ENCODE measurements at regions not wholly inside any gene's neighbourhood (a gene's known extent, or its start where the extent isn't known, plus 50 kb on each side); places are given as distances from the start of the nearest gene placed in this dataset.

GRCh38 chr15:69652293-69652692 lies 199.7 kb downstream of the RPLP1 start:
- Mint-ChIP-seq H3K9me3 (no peaks in the 10 kb centered on the region), H3K4me1 (peaks cover 30% of the 10 kb centered on the region), H3K36me3 (no peaks in the 10 kb centered on the region), H3K27ac (no peak overlapping the region), H3K27me3 (ENCODE audit: low read depth) (no peaks in the 10 kb centered on the region), H3K4me3 (no peak overlapping the region)
- ATAC-seq = no peak
- CTCF ChIA-PET = no interaction called here
- POLR2A ChIA-PET = no interaction called here
- DNase-seq (ENCODE audit: low spot score) = no peak
- TF ChIP-seq, protein P1, sequence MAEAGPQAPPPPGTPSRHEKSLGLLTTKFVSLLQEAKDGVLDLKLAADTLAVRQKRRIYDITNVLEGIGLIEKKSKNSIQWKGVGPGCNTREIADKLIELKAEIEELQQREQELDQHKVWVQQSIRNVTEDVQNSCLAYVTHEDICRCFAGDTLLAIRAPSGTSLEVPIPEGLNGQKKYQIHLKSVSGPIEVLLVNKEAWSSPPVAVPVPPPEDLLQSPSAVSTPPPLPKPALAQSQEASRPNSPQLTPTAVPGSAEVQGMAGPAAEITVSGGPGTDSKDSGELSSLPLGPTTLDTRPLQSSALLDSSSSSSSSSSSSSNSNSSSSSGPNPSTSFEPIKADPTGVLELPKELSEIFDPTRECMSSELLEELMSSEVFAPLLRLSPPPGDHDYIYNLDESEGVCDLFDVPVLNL (CRISPR knock-in tag; IDR thresholded peaks at IDR 0.05; ENCODE audit: borderline replicate concordance, low read depth) = no peak
- no peak for TF ChIP-seq GRHL2 (CRISPR knock-in tag; IDR thresholded peaks at IDR 0.05; ENCODE audit: insufficient replicate concordance, severe bottlenecking)
- TF ChIP-seq, protein P2, sequence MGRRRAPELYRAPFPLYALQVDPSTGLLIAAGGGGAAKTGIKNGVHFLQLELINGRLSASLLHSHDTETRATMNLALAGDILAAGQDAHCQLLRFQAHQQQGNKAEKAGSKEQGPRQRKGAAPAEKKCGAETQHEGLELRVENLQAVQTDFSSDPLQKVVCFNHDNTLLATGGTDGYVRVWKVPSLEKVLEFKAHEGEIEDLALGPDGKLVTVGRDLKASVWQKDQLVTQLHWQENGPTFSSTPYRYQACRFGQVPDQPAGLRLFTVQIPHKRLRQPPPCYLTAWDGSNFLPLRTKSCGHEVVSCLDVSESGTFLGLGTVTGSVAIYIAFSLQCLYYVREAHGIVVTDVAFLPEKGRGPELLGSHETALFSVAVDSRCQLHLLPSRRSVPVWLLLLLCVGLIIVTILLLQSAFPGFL (CRISPR knock-in tag; IDR thresholded peaks at IDR 0.05; ENCODE audit: borderline replicate concordance) = no peak
- TF ChIP-seq, protein P3, sequence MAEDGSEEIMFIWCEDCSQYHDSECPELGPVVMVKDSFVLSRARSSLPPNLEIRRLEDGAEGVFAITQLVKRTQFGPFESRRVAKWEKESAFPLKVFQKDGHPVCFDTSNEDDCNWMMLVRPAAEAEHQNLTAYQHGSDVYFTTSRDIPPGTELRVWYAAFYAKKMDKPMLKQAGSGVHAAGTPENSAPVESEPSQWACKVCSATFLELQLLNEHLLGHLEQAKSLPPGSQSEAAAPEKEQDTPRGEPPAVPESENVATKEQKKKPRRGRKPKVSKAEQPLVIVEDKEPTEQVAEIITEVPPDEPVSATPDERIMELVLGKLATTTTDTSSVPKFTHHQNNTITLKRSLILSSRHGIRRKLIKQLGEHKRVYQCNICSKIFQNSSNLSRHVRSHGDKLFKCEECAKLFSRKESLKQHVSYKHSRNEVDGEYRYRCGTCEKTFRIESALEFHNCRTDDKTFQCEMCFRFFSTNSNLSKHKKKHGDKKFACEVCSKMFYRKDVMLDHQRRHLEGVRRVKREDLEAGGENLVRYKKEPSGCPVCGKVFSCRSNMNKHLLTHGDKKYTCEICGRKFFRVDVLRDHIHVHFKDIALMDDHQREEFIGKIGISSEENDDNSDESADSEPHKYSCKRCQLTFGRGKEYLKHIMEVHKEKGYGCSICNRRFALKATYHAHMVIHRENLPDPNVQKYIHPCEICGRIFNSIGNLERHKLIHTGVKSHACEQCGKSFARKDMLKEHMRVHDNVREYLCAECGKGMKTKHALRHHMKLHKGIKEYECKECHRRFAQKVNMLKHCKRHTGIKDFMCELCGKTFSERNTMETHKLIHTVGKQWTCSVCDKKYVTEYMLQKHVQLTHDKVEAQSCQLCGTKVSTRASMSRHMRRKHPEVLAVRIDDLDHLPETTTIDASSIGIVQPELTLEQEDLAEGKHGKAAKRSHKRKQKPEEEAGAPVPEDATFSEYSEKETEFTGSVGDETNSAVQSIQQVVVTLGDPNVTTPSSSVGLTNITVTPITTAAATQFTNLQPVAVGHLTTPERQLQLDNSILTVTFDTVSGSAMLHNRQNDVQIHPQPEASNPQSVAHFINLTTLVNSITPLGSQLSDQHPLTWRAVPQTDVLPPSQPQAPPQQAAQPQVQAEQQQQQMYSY (CRISPR knock-in tag; IDR thresholded peaks at IDR 0.05) = no peak
- no peak for TF ChIP-seq CREM (CRISPR knock-in tag; IDR thresholded peaks at IDR 0.05)
- TF ChIP-seq, protein P4, sequence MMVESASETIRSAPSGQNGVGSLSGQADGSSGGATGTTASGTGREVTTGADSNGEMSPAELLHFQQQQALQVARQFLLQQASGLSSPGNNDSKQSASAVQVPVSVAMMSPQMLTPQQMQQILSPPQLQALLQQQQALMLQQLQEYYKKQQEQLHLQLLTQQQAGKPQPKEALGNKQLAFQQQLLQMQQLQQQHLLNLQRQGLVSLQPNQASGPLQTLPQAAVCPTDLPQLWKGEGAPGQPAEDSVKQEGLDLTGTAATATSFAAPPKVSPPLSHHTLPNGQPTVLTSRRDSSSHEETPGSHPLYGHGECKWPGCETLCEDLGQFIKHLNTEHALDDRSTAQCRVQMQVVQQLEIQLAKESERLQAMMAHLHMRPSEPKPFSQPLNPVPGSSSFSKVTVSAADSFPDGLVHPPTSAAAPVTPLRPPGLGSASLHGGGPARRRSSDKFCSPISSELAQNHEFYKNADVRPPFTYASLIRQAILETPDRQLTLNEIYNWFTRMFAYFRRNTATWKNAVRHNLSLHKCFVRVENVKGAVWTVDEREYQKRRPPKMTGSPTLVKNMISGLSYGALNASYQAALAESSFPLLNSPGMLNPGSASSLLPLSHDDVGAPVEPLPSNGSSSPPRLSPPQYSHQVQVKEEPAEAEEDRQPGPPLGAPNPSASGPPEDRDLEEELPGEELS (CRISPR knock-in tag; IDR thresholded peaks at IDR 0.05) = no peak
- TF ChIP-seq ZNF121 (CRISPR knock-in tag; IDR thresholded peaks at IDR 0.05) = no peak
- TF ChIP-seq, protein P5, sequence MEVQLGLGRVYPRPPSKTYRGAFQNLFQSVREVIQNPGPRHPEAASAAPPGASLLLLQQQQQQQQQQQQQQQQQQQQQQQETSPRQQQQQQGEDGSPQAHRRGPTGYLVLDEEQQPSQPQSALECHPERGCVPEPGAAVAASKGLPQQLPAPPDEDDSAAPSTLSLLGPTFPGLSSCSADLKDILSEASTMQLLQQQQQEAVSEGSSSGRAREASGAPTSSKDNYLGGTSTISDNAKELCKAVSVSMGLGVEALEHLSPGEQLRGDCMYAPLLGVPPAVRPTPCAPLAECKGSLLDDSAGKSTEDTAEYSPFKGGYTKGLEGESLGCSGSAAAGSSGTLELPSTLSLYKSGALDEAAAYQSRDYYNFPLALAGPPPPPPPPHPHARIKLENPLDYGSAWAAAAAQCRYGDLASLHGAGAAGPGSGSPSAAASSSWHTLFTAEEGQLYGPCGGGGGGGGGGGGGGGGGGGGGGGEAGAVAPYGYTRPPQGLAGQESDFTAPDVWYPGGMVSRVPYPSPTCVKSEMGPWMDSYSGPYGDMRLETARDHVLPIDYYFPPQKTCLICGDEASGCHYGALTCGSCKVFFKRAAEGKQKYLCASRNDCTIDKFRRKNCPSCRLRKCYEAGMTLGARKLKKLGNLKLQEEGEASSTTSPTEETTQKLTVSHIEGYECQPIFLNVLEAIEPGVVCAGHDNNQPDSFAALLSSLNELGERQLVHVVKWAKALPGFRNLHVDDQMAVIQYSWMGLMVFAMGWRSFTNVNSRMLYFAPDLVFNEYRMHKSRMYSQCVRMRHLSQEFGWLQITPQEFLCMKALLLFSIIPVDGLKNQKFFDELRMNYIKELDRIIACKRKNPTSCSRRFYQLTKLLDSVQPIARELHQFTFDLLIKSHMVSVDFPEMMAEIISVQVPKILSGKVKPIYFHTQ (CRISPR knock-in tag; IDR thresholded peaks at IDR 0.05) = no peak
- TF ChIP-seq, protein P6, sequence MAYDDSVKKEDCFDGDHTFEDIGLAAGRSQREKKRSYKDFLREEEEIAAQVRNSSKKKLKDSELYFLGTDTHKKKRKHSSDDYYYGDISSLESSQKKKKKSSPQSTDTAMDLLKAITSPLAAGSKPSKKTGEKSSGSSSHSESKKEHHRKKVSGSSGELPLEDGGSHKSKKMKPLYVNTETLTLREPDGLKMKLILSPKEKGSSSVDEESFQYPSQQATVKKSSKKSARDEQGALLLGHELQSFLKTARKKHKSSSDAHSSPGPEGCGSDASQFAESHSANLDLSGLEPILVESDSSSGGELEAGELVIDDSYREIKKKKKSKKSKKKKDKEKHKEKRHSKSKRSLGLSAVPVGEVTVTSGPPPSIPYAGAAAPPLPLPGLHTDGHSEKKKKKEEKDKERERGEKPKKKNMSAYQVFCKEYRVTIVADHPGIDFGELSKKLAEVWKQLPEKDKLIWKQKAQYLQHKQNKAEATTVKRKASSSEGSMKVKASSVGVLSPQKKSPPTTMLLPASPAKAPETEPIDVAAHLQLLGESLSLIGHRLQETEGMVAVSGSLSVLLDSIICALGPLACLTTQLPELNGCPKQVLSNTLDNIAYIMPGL (CRISPR knock-in tag; IDR thresholded peaks at IDR 0.05) = no peak
- TF ChIP-seq ZNF317 (CRISPR knock-in tag; IDR thresholded peaks at IDR 0.05; ENCODE audit: borderline replicate concordance, low read depth) = no peak
- TF ChIP-seq, protein P7, sequence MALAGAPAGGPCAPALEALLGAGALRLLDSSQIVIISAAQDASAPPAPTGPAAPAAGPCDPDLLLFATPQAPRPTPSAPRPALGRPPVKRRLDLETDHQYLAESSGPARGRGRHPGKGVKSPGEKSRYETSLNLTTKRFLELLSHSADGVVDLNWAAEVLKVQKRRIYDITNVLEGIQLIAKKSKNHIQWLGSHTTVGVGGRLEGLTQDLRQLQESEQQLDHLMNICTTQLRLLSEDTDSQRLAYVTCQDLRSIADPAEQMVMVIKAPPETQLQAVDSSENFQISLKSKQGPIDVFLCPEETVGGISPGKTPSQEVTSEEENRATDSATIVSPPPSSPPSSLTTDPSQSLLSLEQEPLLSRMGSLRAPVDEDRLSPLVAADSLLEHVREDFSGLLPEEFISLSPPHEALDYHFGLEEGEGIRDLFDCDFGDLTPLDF (CRISPR knock-in tag; IDR thresholded peaks at IDR 0.05) = no peak
- no peak for TF ChIP-seq ZNF671 (CRISPR knock-in tag; IDR thresholded peaks at IDR 0.05)
- TF ChIP-seq ATF2 (CRISPR knock-in tag; IDR thresholded peaks at IDR 0.05; ENCODE audit: borderline replicate concordance, low read depth) = no peak
- TF ChIP-seq ELF4 (CRISPR knock-in tag; IDR thresholded peaks at IDR 0.05; ENCODE audit: low read depth) = no peak
- no peak for TF ChIP-seq MYBL2 (CRISPR knock-in tag; IDR thresholded peaks at IDR 0.05)
- TF ChIP-seq, protein P8, sequence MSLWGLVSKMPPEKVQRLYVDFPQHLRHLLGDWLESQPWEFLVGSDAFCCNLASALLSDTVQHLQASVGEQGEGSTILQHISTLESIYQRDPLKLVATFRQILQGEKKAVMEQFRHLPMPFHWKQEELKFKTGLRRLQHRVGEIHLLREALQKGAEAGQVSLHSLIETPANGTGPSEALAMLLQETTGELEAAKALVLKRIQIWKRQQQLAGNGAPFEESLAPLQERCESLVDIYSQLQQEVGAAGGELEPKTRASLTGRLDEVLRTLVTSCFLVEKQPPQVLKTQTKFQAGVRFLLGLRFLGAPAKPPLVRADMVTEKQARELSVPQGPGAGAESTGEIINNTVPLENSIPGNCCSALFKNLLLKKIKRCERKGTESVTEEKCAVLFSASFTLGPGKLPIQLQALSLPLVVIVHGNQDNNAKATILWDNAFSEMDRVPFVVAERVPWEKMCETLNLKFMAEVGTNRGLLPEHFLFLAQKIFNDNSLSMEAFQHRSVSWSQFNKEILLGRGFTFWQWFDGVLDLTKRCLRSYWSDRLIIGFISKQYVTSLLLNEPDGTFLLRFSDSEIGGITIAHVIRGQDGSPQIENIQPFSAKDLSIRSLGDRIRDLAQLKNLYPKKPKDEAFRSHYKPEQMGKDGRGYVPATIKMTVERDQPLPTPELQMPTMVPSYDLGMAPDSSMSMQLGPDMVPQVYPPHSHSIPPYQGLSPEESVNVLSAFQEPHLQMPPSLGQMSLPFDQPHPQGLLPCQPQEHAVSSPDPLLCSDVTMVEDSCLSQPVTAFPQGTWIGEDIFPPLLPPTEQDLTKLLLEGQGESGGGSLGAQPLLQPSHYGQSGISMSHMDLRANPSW (CRISPR knock-in tag; conservative IDR thresholded peaks at IDR 0.05; ENCODE audit: low read depth) = no peak
- no peak for TF ChIP-seq ZBTB43 (CRISPR knock-in tag; IDR thresholded peaks at IDR 0.05)

Data from WTC11 (cell line).